NCI-H460 (cell line): ENCODE measurements at regions not wholly inside any gene's neighbourhood (a gene's known extent, or its start where the extent isn't known, plus 50 kb on each side); places are given as distances from the start of the nearest gene placed in this dataset.

Experiments
- DNase-seq: peaks from one replicate; pipeline ENCODE4 v3.0.0-alpha.2; 2016; ENCODE audit warnings: low read depth; ENCODE audit errors: extremely low read depth

- no peak for DNase-seq
Measured at GRCh38 chr3:117567906-117568305, 858.3 kb downstream of the TUSC7 start.

GRCh38 chr3:117572786-117573185, 863.2 kb downstream of the TUSC7 start:
- no peak for DNase-seq

DNA sequence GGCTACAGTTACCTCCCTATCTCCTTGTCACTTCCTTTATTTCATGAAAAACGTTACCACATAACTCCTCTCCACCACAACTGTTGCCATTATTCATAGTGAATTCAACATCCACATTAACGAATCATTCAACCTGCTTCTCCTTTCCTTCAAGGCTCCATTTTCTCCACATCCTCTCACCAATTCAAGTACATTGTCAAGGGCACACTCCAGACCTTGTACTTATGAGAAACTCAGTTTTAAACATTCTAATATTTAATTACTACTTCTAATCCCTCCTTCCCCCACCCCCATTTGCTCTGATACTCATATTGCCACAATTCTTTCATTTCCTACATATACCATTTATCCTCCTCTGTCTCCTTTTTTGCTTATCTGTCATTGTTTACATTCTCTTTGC, 871.2 kb downstream of the TUSC7 start:
- DNase-seq, result no peak

GRCh38 chr3:117586161-117586560, 876.6 kb downstream of the TUSC7 start:
- no peak for DNase-seq

- no peak for DNase-seq
Measured at GRCh38 chr3:117587416-117587815, 877.8 kb downstream of the TUSC7 start.

GRCh38 chr3:117589454-117589853, 879.9 kb downstream of the TUSC7 start:
- DNase-seq, result no peak

DNA sequence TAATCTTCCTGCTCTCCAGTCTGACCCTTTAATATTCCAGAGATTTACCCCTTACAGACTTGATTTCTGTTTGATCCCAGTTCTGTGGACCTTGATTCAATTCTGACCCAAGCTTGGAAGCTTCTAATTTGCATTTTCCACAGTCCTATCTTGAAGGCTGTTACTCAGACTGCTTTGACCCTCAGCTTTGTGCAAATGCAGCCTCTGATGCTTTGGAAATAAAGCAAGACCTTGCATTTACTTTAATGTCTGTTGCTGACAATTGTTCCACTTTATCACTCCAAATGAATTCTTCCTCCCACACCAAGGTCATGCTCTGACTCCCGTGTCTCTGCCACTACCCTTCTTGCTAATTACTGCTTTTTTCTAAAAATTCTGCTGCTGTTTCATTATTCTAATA, 886.0 kb downstream of the TUSC7 start:
- DNase-seq, result no peak

DNA sequence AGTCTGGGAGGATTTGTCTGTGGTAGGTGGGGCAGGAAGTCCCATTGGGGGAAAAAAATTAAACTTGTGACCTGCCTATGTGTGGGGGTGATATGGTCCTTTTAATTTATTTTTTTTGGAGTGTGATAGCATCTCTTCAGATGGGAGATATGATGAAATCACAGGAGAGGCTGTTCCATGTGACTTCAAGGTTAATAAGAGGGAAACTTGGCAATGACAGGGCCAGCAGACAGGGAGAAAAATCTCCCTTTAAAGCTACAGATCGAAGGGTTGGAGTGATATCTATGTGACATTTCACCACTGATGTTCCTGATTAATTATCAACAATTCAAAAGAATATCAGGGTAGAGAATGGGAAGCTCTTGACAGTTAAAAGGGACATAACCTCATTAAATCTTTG, 886.9 kb downstream of the TUSC7 start:
- no peak for DNase-seq

GRCh38 chr3:117597865-117598264, 888.3 kb downstream of the TUSC7 start:
- no peak for DNase-seq

GRCh38 chr3:117600112-117600511, 890.5 kb downstream of the TUSC7 start:
- DNase-seq, result no peak

DNA sequence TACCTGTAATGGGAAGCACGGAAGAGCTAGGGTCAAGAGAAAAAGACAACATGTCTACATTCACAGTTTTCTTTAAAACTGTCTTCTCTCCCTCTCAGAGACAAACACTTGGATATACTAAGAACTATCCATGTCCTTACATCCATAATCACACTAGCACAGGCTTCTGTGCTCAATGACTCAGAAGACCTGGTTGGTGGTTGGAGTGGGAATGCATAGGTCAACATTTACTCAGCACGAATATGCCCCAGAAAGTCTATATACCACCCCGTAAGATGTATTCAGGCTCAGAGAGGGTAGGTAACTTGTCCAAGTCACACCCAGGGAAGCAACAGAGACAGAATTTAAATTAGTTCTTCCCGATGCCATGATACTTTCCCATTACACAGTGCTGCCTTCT, 891.1 kb downstream of the TUSC7 start:
- no peak for DNase-seq

DNA sequence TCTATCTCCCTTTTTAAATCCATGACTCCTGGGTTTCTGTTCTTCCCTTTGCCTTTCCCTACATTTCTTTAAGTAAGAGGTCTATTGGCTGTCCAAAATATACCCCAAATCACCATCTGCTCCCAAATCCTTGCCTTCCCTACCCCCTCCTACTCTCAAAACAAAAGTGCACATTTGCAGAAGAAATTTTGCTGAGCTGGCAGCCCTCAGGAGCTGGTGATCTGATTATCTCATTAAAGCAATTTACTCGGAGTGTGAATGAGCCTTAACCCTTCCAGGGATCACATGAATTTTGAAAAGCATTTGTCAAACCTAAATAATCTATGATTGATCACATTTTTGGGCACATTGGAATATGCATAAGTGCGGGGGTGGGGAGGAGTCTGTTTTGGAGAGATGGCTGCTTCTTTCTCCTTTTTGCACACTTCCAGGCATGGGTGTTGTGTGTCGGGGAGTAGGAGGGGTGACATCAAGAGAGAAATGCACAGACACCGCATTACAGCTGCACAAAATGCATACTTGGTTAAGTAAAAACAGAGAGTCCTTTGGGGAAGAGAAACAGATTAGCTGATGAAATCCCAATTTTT, 892.6 kb downstream of the TUSC7 start:
- DNase-seq, result no peak

GRCh38 chr3:117603097-117603496, 893.5 kb downstream of the TUSC7 start:
- no peak for DNase-seq

DNA sequence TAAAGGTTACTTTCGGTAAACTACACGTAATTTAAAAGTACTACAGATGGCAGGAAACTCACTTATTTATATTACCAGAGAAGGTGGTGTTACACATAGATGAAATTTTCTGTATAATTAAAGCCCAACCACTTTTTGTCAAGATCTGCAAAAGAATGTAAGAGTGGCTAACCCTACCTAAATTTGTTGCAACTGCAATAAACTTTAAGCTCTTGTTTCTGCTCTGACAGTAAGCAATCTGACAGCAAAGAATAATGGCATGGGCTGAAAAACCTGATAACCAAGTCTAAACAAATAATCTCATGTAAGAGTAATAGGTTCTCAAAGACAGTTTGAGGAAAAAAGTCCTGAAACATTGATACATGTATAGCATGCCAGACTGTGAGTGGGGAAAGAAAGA, 897.3 kb downstream of the TUSC7 start:
- no peak for DNase-seq

DNA sequence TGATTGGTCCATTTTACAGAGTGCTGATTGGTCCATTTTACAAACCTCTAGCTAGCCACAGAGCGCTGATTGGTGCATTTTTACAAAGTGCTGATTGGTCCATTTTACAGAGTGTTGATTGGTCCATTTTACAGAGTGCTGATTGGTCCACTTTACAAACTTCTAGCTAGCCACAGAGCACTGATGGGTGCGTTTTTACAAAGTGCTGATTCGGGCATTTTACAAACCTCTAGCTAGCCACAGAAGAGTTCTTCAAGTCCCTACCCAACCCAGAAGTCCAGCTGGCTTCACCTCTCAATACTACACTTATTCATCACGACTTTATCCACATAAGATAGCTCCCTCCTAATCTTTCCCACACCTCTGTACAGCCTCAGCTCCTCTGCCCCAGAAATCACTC, 899.8 kb downstream of the TUSC7 start:
- no peak for DNase-seq

DNA sequence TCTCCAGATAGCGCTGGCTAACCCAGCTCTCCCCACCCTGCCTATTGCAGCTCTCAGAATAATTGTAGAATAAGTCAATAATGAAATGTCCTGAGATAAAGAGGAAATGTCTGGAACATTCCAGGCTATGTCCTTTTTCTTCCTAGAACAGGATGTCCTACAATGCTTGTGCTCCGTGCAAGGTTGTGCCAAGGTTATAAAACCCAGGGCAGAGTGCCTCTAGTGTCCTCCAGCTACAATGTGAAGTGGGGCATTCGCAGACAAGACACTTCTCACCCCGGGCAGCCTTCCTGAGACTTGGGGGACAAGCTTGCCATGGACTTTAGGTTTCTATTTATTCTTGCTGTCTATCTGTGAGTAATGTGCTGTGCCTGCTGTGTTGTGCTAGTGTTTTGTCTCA, 900.6 kb downstream of the TUSC7 start:
- DNase-seq, result no peak

- DNase-seq, result no peak
Measured at GRCh38 chr3:117611211-117611610, 901.6 kb downstream of the TUSC7 start.

GRCh38 chr3:117616227-117616626, 906.6 kb downstream of the TUSC7 start:
- no peak for DNase-seq

DNA sequence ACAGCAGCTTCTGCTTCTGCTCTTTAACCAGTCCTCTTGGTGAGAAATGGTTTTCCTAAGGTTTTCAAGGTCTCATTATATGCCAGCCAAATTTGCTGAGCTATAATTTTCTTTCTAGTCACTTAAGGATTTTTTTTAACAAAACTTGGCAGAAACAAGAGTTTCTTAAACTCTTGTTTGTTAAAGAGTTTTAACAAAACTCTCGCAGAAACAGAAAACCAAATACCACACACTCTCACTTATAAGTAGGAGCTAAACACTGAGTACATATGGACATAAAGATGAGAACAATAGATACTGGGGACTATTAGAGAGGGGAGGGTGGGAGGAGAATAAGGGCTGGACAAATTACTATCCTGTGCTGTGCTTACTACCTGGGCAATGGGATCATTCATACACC, 908.3 kb downstream of the TUSC7 start:
- no peak for DNase-seq

DNA sequence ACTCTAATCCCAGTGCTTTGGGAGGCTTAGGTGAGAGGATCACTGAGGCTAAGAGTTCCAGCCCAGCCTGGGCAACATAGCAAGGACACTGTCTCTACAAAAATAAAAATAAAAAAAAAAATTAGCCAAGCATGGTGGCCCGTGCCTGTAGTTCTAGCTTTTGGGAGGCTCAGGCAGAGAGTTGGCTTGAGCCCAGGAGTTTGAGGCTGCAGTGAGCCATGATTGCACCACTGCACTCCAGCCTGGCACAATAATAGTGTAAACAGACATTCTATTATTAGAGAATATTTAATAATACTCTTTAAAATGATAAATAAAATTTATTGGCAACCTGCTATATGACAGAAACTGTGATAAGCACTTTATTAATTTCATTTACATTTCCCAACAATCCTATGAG, 908.9 kb downstream of the TUSC7 start:
- DNase-seq, result no peak

DNA sequence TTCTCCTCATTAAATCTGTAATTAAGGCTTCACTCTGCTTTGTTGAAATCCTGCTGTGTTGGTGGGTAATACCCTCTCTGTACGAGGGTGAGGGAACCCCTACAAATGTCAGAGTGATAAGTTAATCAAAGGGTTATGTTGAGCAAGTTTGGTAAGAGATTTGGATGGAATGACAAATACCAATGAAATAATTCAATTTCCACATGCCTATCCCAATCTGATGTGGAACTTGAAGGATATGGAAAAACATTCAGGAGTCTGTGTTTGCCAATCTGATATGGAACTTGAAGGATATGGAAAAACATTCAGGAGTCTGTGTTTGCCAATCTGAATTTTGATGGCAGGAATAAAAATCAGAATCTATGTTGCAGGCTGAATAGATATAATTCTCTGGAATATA, 910.2 kb downstream of the TUSC7 start:
- DNase-seq, result no peak

DNA sequence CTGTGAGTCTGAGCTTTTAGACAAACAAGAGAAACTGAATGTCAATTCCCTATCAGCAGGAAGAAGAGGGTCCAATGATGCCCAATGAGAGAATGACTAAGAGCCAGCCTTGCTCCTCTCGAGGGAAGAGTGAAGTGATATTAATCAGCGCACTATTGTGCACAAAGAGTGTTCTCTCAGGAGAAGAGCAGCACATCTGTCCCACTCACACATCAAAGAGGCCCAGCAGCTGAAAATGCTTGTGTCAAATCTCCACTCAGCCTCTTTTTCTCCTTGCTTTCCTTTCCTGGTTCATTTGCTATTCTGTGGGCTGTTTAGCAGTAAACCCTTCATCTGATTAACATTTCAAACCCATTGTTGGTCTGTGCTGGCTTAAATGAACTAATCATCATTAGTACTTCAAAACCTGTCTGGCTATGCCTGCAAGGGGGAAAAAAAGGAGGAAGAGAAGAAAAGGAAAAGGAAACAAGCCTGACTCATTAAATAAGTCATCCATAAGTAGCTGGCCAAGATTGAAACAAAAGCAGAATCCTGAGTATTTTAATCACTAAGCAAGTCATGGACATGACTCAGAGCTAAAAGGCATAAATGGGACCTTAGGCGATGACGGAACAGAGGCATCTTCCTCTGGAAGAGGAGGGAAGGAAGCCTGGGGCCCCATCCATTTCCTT, 912.7 kb downstream of the TUSC7 start:
- DNase-seq, result no peak

GRCh38 chr3:117624424-117624823, 914.8 kb downstream of the TUSC7 start:
- no peak for DNase-seq
